BLaER1 (cell line): ENCODE measurements at regions not wholly inside any gene's neighbourhood (a gene's known extent, or its start where the extent isn't known, plus 50 kb on each side); places are given as distances from the start of the nearest gene placed in this dataset.

Source experiments
- H3K27ac ChIP-seq: shearing (Covaris generic); formaldehyde crosslinking; 2 replicates; pipeline ENCODE4 v1.8.1; 2022
- H3K27me3 ChIP-seq: shearing (Covaris generic); formaldehyde crosslinking; 2 replicates; pipeline ENCODE4 v1.8.1; 2022
- H3K36me3 ChIP-seq: shearing (Covaris generic); formaldehyde crosslinking; 2 replicates; pipeline ENCODE4 v1.8.1; 2022
- H3K4me1 ChIP-seq: shearing (Covaris generic); formaldehyde crosslinking; 2 replicates; pipeline ENCODE4 v1.8.1; 2022
- H3K4me2 ChIP-seq: shearing (Covaris generic); formaldehyde crosslinking; 2 replicates; pipeline ENCODE4 v1.8.1; 2022
- H3K4me3 ChIP-seq: shearing (Covaris generic); formaldehyde crosslinking; 2 replicates; pipeline ENCODE4 v1.8.1; 2022
- H3K9ac ChIP-seq: shearing (Covaris generic); formaldehyde crosslinking; 2 replicates; pipeline ENCODE4 v1.8.1; 2022
- H3K9me3 ChIP-seq: shearing (Covaris generic); formaldehyde crosslinking; 2 replicates; pipeline ENCODE4 v1.8.1; 2022
- H4K20me1 ChIP-seq: shearing (Covaris generic); formaldehyde crosslinking; 2 replicates; pipeline ENCODE4 v1.8.1; 2022
- Cebpa-rat ChIP-seq: shearing (Covaris generic); IDR thresholded peaks from 2 replicates; pipeline ENCODE4 v1.8.1; 2022

- TF ChIP-seq Cebpa-rat: no peak
These were observed 90.6 kb upstream of the CDH5 start for GRCh38 chr16:66275775-66276428.

GRCh38 chr16:66274335-66275110, 92.0 kb upstream of the CDH5 start:
- peaks cover 27% of the 10 kb centered on the region for H3K4me1 ChIP-seq
- no peaks in the 10 kb centered on the region for H4K20me1 ChIP-seq
- no peaks in the 10 kb centered on the region for H3K27me3 ChIP-seq
- no peak overlapping the region for H3K4me3 ChIP-seq
- H3K27ac ChIP-seq: no peak overlapping the region
- H3K9ac ChIP-seq: no peak overlapping the region
- no peak for TF ChIP-seq Cebpa-rat
- H3K36me3 ChIP-seq: no peaks in the 10 kb centered on the region
- peaks cover 50% of the 10 kb centered on the region for H3K9me3 ChIP-seq
- peak overlapping the region; percentile 49 for H3K4me2 ChIP-seq

More at GRCh38 chr16:66275775-66276428, 90.6 kb upstream of the CDH5 start:
- Histone ChIP-seq H3K27ac (no peak overlapping the region), H3K9me3 (peaks cover 55% of the 10 kb centered on the region), H4K20me1 (no peaks in the 10 kb centered on the region), H3K4me2 (no peak overlapping the region), H3K4me3 (no peak overlapping the region), H3K9ac (no peak overlapping the region), H3K36me3 (no peaks in the 10 kb centered on the region), H3K4me1 (peaks cover 20% of the 10 kb centered on the region), H3K27me3 (no peaks in the 10 kb centered on the region)

- no peaks in the 10 kb centered on the region for H3K27me3 ChIP-seq
- no peak overlapping the region for H3K9ac ChIP-seq
- no peaks in the 10 kb centered on the region for H4K20me1 ChIP-seq
- TF ChIP-seq Cebpa-rat: no peak
- peaks cover 34% of the 10 kb centered on the region for H3K4me1 ChIP-seq
- H3K9me3 ChIP-seq: peaks cover 43% of the 10 kb centered on the region
- H3K4me2 ChIP-seq: peak overlapping the region; percentile 49
- no peak overlapping the region for H3K27ac ChIP-seq
- H3K36me3 ChIP-seq: no peaks in the 10 kb centered on the region
- no peak overlapping the region for H3K4me3 ChIP-seq
These were observed 92.7 kb upstream of the CDH5 start for GRCh38 chr16:66273644-66274334.

GRCh38 chr16:66273053-66273452, 93.4 kb upstream of the CDH5 start:
- no peak for TF ChIP-seq Cebpa-rat
- Histone ChIP-seq H3K27ac (no peak overlapping the region), H3K9ac (no peak overlapping the region), H3K9me3 (peaks cover 36% of the 10 kb centered on the region), H3K27me3 (no peaks in the 10 kb centered on the region), H3K4me2 (no peak overlapping the region), H3K36me3 (no peaks in the 10 kb centered on the region), H3K4me3 (no peak overlapping the region), H4K20me1 (no peaks in the 10 kb centered on the region), H3K4me1 (peaks cover 42% of the 10 kb centered on the region)

- Histone ChIP-seq H3K36me3 (no peaks in the 10 kb centered on the region), H3K4me2 (no peak overlapping the region), H3K27ac (no peak overlapping the region), H3K27me3 (no peaks in the 10 kb centered on the region), H3K9ac (no peak overlapping the region), H4K20me1 (no peaks in the 10 kb centered on the region), H3K9me3 (peaks cover 30% of the 10 kb centered on the region), H3K4me1 (peaks cover 48% of the 10 kb centered on the region), H3K4me3 (no peak overlapping the region)
- no peak for TF ChIP-seq Cebpa-rat
These were observed 94.0 kb upstream of the CDH5 start for GRCh38 chr16:66272461-66272860.

GRCh38 chr16:66271074-66272060, 95.1 kb upstream of the CDH5 start:
- Histone ChIP-seq H3K9ac (no peak overlapping the region), H3K4me3 (no peak overlapping the region), H3K27ac (no peak overlapping the region), H3K4me1 (peaks cover 59% of the 10 kb centered on the region), H3K4me2 (peak overlapping the region; percentile 82; the same call in 1 of the 2 replicates), H3K9me3 (peaks cover 19% of the 10 kb centered on the region), H3K27me3 (no peaks in the 10 kb centered on the region), H4K20me1 (no peaks in the 10 kb centered on the region), H3K36me3 (no peaks in the 10 kb centered on the region)
- no peak for TF ChIP-seq Cebpa-rat

- peak overlapping the region; percentile 82 for H3K4me2 ChIP-seq
These were observed 96.1 kb upstream of the CDH5 start for GRCh38 chr16:66270333-66270927.

GRCh38 chr16:66269617-66270332, 96.7 kb upstream of the CDH5 start:
- peak overlapping the region; percentile 82 for H3K4me2 ChIP-seq
- TF ChIP-seq Cebpa-rat: no peak
- H4K20me1 ChIP-seq: no peaks in the 10 kb centered on the region
- H3K9ac ChIP-seq: peak overlapping the region; percentile 56; the same call in 1 of the 2 replicates
- no peaks in the 10 kb centered on the region for H3K27me3 ChIP-seq
- H3K4me3 ChIP-seq: peak overlapping the region; percentile 57
- peaks cover 3% of the 10 kb centered on the region for H3K9me3 ChIP-seq
- H3K27ac ChIP-seq: peak overlapping the region; percentile 68
- peaks cover 69% of the 10 kb centered on the region for H3K4me1 ChIP-seq
- no peaks in the 10 kb centered on the region for H3K36me3 ChIP-seq

More at GRCh38 chr16:66270333-66270927, 96.1 kb upstream of the CDH5 start:
- no peak for TF ChIP-seq Cebpa-rat
- Histone ChIP-seq H3K9ac (peak overlapping the region; percentile 56; the same call in 1 of the 2 replicates), H3K36me3 (no peaks in the 10 kb centered on the region), H3K27me3 (no peaks in the 10 kb centered on the region), H3K9me3 (peaks cover 10% of the 10 kb centered on the region), H3K4me1 (peaks cover 68% of the 10 kb centered on the region), H3K4me3 (peak overlapping the region; percentile 57), H3K27ac (peak overlapping the region; percentile 68), H4K20me1 (no peaks in the 10 kb centered on the region)
